GM21786 (cell line): ENCODE measurements at regions not wholly inside any gene's neighbourhood (a gene's known extent, or its start where the extent isn't known, plus 50 kb on each side); places are given as distances from the start of the nearest gene placed in this dataset.
"Not testable (repeated sequence)": the region's sequence is repeated elsewhere in the genome, so short reads cannot be mapped to it uniquely, and the experiment has no call there.

Experiments used
- ATAC-seq: cut with Tn5 transposase; IDR thresholded peaks from one replicate; pipeline ENCODE4 v1.9.1; 2021; ENCODE audit not compliant: unreplicated experiment

DNA sequence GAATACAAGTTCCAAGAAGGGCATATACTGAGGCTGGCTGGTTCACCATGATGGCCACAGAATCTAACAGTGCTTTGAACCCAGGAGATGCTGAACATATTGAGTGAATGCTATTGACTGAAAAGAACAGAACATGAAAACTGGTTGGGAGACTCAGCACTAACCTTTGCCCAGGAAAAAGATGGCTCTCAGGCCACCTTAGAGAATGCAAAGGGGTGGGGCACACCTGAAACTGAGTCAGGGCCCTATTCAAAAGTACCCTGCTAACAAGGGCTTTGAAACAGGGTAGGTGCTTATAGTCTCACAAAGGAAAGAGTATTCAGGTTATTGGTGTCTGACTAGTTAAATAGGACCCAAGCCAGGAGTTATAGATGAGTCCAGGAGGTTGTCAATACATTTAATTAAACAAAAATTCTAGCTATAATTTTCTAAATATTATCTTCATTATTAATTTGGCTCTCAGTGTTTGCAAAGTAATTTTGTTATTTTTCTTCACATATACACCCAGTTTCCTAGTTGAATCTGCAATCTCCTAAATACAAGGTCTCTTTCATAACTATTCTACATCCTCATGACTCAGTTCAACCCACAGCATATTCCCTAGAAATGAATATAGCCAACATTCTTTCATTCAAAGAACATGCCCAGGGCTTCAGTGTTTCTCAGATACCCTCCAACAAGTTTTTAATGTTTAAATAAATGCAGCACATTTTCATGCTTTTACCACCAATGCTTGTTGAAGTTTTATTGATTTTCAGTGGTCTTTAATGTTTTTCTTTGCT is 144.2 kb upstream of the RAPGEF2 start:
- ATAC-seq = no peak

GRCh38 chr4:158962393-158962792 is 140.5 kb upstream of the RAPGEF2 start:
- ATAC-seq = no peak

DNA sequence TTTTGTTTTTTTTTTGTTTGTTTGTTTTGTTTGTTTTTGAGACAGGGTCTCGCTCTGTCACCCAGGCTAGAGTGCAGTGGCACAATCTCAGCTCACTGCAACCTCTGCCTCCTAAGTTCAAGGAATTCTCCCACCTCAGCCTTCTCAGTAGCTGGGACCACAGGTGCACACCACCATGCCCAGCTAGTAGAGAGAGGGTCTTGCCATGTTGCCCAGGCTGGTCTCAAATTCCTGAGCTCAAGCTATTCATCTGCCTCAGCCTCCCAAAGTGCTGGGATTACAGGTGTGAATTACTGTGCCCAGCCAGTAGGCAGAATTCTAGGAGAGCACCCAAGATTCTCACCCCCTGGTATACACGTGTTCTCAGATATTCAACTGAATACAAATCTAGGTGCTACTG is 139.6 kb upstream of the RAPGEF2 start:
- ATAC-seq = not testable (repeated sequence)

- ATAC-seq = no peak
These were observed 138.7 kb upstream of the RAPGEF2 start for GRCh38 chr4:158964114-158964727.

DNA sequence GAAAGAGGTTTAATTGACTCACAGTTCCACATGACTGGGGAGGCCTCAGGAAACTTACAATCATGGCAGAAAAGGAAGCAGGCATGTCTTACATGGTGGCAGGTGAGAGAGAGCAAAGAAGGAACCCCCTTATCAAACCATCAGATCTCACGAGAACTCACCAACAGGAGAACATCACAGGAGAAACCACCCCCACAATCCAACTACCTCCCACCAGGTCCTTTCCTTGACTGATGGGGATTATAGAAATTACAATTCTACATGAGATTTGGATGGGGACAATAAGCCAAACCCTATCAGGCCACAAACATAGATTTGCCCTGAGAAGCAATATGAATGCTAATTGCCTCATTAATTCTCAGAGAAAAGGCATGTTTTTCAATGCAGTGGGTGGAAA is 138.2 kb upstream of the RAPGEF2 start:
- no peak for ATAC-seq

- ATAC-seq = no peak
These were observed 137.7 kb upstream of the RAPGEF2 start for GRCh38 chr4:158965226-158965625.

DNA sequence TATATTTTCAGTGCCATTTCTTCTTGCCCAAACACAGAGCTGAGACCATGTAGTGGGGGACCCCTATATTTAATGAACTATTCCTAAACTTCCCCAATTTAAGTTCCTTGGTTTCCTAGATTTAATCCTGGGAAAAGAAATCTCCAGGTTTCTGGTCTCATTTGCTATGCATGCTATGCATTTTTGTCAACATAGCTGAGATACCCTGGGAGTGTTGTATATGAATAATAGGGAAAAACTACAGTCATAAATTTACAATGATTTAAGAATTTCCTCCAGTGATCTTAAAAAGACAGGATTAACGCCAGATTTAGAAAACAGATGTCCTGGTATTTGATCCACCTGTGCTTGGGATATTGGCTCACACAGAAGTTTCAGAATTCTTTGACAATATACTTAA is 136.8 kb upstream of the RAPGEF2 start:
- ATAC-seq = no peak

- ATAC-seq = no peak
These were observed 133.9 kb upstream of the RAPGEF2 start for GRCh38 chr4:158968961-158969360.

DNA sequence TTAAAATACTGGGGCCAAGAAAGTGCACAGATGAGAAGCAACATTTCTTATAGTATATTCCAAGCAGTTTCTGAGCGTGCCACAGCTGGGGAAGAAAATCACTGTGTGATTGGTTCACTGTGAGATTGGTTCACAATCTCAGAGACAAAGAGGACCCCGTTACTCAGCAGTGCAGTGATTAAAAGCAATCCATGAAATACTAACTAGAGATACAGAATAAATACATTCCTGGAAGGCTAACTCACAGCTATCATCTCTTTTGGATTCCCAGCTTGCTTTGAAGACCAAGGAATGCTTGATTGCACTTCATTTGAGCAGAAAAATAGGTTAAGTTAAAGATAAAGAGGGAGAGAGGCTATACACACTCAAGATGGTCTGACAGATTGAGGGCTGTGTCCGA is 132.1 kb upstream of the RAPGEF2 start:
- no peak for ATAC-seq

- ATAC-seq = not testable (repeated sequence)
These were observed 128.4 kb upstream of the RAPGEF2 start for GRCh38 chr4:158974438-158974837.

DNA sequence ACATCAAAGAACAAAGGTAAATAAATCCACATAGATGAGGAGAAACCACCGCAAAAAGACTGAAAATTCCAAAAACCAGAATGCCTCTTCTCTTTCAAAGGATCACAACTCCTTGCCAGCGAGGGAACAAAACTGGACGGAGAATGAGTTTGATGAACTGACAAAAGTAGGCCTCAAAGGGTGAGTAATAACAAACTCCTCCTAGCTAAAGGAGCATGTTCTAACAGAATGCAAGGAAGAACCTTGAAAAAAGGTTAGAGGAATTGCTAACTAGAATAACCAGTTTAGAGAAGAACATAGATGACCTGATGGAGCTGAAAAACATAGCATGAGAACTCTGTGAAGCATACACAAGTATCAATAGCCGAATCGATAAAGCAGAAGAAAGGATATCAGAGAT is 122.2 kb upstream of the RAPGEF2 start:
- ATAC-seq = not testable (repeated sequence)

DNA sequence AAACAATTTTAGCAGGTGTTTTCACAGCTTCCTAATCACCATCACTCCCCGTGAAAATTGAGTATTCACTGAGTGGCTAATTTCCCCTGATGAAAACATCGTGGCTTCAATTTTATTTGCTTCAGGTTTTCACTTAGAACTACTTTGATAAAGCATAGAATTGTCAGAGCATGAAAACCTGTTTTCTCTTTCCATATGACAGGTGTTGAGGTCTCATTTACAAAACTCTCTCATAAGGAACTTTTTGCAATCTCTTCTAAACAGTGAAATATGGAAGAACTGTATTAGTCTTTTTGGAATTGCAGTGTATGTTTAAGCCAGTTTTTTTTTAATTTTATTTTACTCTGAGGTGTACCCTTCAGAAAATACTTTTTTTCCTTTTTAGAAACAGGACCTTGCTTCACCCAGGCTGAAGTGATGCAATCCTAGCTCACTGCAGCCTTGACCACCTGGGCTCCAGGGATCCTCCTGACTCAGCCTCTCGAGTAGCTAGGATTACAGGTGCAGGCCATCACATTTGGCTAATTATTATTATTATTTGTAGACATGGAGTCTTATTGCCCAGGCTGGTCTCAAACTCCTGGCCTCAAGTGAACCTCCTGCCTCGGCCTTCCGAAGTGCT is 111.2 kb upstream of the RAPGEF2 start:
- no peak for ATAC-seq

- ATAC-seq = no peak
These were observed 109.0 kb upstream of the RAPGEF2 start for GRCh38 chr4:158993891-158994290.

- ATAC-seq = no peak
These were observed 107.8 kb upstream of the RAPGEF2 start for GRCh38 chr4:158995040-158995439.

GRCh38 chr4:158995965-158996364 is 106.9 kb upstream of the RAPGEF2 start:
- no peak for ATAC-seq

GRCh38 chr4:158996669-158997074 is 106.2 kb upstream of the RAPGEF2 start:
- ATAC-seq = no peak

DNA sequence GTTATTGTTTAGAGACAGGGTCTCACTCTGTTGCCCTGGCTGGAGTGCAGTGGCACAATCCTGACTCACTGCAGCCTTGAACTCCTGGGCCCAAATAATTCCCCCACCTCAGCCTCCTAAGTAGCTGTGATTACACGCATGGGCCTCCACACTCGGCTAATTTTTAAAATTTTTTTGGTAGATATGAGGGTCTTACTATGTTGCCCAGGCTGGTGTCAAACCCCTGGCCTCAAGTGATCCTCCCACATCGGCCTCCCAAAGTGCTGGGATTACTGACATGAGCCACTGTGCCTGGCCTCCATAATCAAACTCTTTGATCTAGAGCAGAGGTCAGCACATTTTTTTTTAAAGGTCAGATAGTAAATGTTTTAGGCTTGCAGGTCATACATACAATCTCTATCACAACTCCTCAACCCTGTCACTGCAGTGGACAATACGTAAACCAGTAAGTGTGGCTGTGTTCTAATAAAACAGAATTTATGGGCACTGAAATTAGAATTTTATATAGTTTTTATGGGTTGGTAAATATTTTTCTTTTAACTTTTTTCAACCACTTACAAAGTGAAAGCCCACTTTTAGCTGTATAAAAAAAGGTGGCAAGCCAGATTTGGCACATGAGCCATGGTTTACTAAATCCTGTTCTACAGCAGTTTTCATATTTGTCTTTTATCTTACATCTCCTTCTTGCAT is 105.1 kb upstream of the RAPGEF2 start:
- ATAC-seq = no peak

- no peak for ATAC-seq
These were observed 104.3 kb upstream of the RAPGEF2 start for GRCh38 chr4:158998624-158999023.

DNA sequence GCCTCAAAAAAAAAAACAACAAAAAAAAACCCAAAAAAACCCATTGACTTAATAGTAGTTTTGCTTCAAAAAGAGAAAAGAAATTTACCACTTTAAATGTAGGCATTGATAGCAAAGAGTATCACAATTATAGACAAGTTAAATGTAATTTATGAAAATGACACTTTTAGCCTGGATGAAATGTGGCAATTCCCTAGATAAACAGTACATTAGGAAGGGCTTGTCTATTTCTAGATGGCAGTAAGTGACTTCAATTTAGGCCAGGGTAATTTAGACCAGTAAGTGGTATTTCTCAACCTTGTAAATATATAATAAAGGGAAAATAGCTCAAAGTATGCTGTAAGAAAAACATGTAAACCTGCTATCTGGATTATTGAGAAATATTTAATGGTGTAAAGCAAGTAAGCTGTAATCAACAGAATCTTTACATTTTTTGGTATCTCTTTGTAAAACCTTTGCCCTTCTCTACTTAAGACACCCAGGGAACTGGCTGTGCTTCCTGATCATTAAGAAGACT is 103.7 kb upstream of the RAPGEF2 start:
- ATAC-seq = no peak

- no peak for ATAC-seq
These were observed 103.0 kb upstream of the RAPGEF2 start for GRCh38 chr4:158999849-159000248.

DNA sequence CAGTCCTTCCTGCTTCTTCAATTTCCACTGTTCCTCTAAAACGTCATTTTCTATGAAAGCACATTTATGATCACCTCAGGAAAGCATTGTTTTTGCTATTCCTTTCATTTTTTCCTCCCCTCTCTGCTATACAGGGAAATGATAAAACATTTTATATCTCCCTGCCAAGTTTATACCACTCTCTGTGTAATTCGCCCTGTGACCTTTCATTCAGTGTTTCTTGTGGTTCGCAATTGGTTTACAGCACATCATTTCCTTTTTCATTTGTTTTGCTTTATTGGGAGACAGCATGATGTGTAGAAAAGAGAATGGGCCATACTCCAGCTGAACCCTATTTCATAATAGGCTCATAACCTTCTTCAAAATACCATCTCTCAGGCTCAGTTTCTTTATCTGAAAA is 99.9 kb upstream of the RAPGEF2 start:
- ATAC-seq = no peak
